ENCODE measurements at regions not wholly inside any gene's neighbourhood (a gene's known extent, or its start where the extent isn't known, plus 50 kb on each side); places are given as distances from the start of the nearest gene placed in this dataset.

DNA sequence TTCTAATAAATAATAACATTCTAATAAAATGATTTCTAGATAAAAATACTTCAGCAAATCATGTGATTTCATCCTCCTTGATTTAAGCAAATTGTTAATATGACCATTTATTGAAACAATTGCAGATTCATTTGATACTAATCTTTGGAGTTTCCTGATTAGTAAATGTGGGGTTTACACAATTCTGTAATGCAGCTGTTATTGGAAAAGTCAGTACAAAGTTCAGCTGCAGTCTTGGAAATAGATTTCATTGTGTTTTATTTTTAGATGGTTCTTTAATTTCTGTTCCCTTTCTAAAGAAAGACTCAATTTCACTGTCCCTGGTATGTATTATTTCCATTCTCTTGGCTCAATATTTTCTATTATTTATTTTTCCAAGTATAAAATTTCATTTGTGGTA lies 342.0 kb downstream of the TBC1D32 start:
- Histone ChIP-seq H2AFZ (no peak overlapping the region), H3K27ac (ENCODE audit: low read depth) (no peak overlapping the region), H3K27me3 (ENCODE audit: insufficient read depth) (no peaks in the 10 kb centered on the region), H3F3A (replicated peaks; ENCODE audit: low read depth) (no peaks in the 10 kb centered on the region), H3K79me2 (replicated peaks; ENCODE audit: insufficient read depth) (no peaks in the 10 kb centered on the region), H3K4me3 (no peak overlapping the region), H4K20me1 (replicated peaks; ENCODE audit: insufficient read depth) (no peaks in the 10 kb centered on the region), H3K4me2 (no peak overlapping the region), H3K9me2 (ENCODE audit: insufficient read depth) (no peaks in the 10 kb centered on the region), H3K4me1 (ENCODE audit: insufficient read depth) (no peaks in the 10 kb centered on the region), H3K36me3 (ENCODE audit: insufficient read depth) (no peaks in the 10 kb centered on the region)
- no peak overlapping the region for H3K27ac Mint-ChIP-seq
- no peaks in the 10 kb centered on the region for H3K9me3 Mint-ChIP-seq
- ATAC-seq, result no peak
- no peaks in the 10 kb centered on the region for H3K27me3 Mint-ChIP-seq (ENCODE audit: insufficient read depth, low read depth, poor library complexity)
- H3K4me1 Mint-ChIP-seq, result no peaks in the 10 kb centered on the region
- DNase-seq (ENCODE audit: low spot score), result no peak
- H3K36me3 Mint-ChIP-seq (ENCODE audit: low read depth), result no peaks in the 10 kb centered on the region
- TF ChIP-seq, protein P1, sequence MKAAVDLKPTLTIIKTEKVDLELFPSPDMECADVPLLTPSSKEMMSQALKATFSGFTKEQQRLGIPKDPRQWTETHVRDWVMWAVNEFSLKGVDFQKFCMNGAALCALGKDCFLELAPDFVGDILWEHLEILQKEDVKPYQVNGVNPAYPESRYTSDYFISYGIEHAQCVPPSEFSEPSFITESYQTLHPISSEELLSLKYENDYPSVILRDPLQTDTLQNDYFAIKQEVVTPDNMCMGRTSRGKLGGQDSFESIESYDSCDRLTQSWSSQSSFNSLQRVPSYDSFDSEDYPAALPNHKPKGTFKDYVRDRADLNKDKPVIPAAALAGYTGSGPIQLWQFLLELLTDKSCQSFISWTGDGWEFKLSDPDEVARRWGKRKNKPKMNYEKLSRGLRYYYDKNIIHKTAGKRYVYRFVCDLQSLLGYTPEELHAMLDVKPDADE (IDR thresholded peaks at IDR 0.05), result no peak
- TF ChIP-seq EZH2 (IDR thresholded peaks at IDR 0.05; ENCODE audit: low read depth, unreplicated experiment), result no peak
- no peak for TF ChIP-seq JUNB (IDR thresholded peaks at IDR 0.05; ENCODE audit: unreplicated experiment)
- TF ChIP-seq POLR2AphosphoS5 (IDR thresholded peaks at IDR 0.05; ENCODE audit: low read depth), result no peak
- TF ChIP-seq STAT1 (IDR thresholded peaks at IDR 0.05; ENCODE audit: unreplicated experiment), result no peak
- no peak for TF ChIP-seq CREB1 (CRISPR knock-in tag; IDR thresholded peaks at IDR 0.05; ENCODE audit: low read depth)
- TF ChIP-seq NANOG (IDR thresholded peaks at IDR 0.05; ENCODE audit: borderline replicate concordance), result no peak
- TF ChIP-seq, protein P2, sequence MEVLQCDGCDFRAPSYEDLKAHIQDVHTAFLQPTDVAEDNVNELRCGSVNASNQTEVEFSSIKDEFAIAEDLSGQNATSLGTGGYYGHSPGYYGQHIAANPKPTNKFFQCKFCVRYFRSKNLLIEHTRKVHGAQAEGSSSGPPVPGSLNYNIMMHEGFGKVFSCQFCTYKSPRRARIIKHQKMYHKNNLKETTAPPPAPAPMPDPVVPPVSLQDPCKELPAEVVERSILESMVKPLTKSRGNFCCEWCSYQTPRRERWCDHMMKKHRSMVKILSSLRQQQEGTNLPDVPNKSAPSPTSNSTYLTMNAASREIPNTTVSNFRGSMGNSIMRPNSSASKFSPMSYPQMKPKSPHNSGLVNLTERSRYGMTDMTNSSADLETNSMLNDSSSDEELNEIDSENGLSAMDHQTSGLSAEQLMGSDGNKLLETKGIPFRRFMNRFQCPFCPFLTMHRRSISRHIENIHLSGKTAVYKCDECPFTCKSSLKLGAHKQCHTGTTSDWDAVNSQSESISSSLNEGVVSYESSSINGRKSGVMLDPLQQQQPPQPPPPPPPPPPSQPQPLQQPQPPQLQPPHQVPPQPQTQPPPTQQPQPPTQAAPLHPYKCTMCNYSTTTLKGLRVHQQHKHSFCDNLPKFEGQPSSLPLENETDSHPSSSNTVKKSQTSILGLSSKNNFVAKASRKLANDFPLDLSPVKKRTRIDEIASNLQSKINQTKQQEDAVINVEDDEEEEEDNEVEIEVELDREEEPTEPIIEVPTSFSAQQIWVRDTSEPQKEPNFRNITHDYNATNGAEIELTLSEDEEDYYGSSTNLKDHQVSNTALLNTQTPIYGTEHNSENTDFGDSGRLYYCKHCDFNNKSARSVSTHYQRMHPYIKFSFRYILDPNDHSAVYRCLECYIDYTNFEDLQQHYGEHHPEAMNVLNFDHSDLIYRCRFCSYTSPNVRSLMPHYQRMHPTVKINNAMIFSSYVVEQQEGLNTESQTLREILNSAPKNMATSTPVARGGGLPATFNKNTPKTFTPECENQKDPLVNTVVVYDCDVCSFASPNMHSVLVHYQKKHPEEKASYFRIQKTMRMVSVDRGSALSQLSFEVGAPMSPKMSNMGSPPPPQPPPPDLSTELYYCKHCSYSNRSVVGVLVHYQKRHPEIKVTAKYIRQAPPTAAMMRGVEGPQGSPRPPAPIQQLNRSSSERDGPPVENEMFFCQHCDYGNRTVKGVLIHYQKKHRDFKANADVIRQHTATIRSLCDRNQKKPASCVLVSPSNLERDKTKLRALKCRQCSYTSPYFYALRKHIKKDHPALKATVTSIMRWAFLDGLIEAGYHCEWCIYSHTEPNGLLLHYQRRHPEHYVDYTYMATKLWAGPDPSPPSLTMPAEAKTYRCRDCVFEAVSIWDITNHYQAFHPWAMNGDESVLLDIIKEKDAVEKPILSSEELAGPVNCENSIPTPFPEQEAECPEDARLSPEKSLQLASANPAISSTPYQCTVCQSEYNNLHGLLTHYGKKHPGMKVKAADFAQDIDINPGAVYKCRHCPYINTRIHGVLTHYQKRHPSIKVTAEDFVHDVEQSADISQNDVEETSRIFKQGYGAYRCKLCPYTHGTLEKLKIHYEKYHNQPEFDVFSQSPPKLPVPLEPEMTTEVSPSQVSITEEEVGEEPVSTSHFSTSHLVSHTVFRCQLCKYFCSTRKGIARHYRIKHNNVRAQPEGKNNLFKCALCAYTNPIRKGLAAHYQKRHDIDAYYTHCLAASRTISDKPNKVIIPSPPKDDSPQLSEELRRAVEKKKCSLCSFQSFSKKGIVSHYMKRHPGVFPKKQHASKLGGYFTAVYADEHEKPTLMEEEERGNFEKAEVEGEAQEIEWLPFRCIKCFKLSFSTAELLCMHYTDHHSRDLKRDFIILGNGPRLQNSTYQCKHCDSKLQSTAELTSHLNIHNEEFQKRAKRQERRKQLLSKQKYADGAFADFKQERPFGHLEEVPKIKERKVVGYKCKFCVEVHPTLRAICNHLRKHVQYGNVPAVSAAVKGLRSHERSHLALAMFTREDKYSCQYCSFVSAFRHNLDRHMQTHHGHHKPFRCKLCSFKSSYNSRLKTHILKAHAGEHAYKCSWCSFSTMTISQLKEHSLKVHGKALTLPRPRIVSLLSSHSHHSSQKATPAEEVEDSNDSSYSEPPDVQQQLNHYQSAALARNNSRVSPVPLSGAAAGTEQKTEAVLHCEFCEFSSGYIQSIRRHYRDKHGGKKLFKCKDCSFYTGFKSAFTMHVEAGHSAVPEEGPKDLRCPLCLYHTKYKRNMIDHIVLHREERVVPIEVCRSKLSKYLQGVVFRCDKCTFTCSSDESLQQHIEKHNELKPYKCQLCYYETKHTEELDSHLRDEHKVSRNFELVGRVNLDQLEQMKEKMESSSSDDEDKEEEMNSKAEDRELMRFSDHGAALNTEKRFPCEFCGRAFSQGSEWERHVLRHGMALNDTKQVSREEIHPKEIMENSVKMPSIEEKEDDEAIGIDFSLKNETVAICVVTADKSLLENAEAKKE (CRISPR knock-in tag; IDR thresholded peaks at IDR 0.05), result no peak
- no peak for TF ChIP-seq ZNF331 (CRISPR knock-in tag; IDR thresholded peaks at IDR 0.05; ENCODE audit: low read depth)
- H3K4me3 Mint-ChIP-seq, result no peak overlapping the region
